SK-N-SH (cell line): ENCODE measurements at regions not wholly inside any gene's neighbourhood (a gene's known extent, or its start where the extent isn't known, plus 50 kb on each side); places are given as distances from the start of the nearest gene placed in this dataset.

Experiments
- CTCF ChIP-seq: fragments of 200-600 bp; sonication (generic); IDR thresholded peaks from 2 replicates; pipeline ENCODE4 v1.6.1; 2017; ENCODE audit warnings: antibody characterized with exemption, mild to moderate bottlenecking, moderate library complexity
- EP300 ChIP-seq, 2 experiments: IDR thresholded peaks; 2 replicates each; pipeline versions ENCODE4 v1.4.0 to v1.6.1; 2012; ENCODE audit warnings: borderline replicate concordance in 1 of 2, low read depth in 1 of 2, low read length in 1 of 2
- MAX ChIP-seq: IDR thresholded peaks from 2 replicates; pipeline ENCODE4 v1.4.0; 2012; ENCODE audit warnings: low read depth
- RXRA ChIP-seq: IDR thresholded peaks from 2 replicates; pipeline ENCODE4 v1.4.0; 2012; ENCODE audit warnings: low read depth, mild to moderate bottlenecking, borderline replicate concordance
- YY1 ChIP-seq: IDR thresholded peaks from 2 replicates; pipeline ENCODE4 v1.4.0; 2012; ENCODE audit warnings: low read depth, mild to moderate bottlenecking

- TF ChIP-seq YY1 (no peak), CTCF (no peak), EP300 (IDR thresholded peaks at IDR 0.05; ENCODE audit: borderline replicate concordance in 1 of 2, low read depth in 1 of 2, low read length in 1 of 2) (no peak), RXRA (no peak), MAX (no peak)
These were observed 177.1 kb upstream of the FRG1 start for GRCh38 chr4:189763583-189763982.
